ENCODE measurements at regions not wholly inside any gene's neighbourhood (a gene's known extent, or its start where the extent isn't known, plus 50 kb on each side); places are given as distances from the start of the nearest gene placed in this dataset.

GRCh38 chr4:59728496-59728895 lies 1471.6 kb upstream of the ADGRL3 start:
- no peak overlapping the region for H3K4me2 ChIP-seq (ENCODE audit: insufficient read depth, low read length)

GRCh38 chr4:59729321-59729720 lies 1470.8 kb upstream of the ADGRL3 start:
- H3K9me3 ChIP-seq (ENCODE audit: low read depth, low read length): peaks cover 2% of the 10 kb centered on the region
- H3K79me2 ChIP-seq (ENCODE audit: insufficient read depth, low read length): no peaks in the 10 kb centered on the region
- TF ChIP-seq CTCF (IDR thresholded peaks at IDR 0.05; ENCODE audit: extremely low read depth, low read depth, low read length): no peak
- H3K4me1 ChIP-seq (ENCODE audit: insufficient read depth, low read length): no peaks in the 10 kb centered on the region
- H3K36me3 ChIP-seq (ENCODE audit: insufficient read depth, low read length): no peaks in the 10 kb centered on the region
- H3K4me2 ChIP-seq (ENCODE audit: insufficient read depth, low read length): no peak overlapping the region
- no peaks in the 10 kb centered on the region for H4K20me1 ChIP-seq (ENCODE audit: insufficient read depth, low read length)
- no peak overlapping the region for H2AFZ ChIP-seq (ENCODE audit: low read length)
- no peak overlapping the region for H3K4me3 ChIP-seq (ENCODE audit: insufficient read depth, low read length)
- H3K27ac ChIP-seq (ENCODE audit: low read depth, low read length): no peak overlapping the region
- DNase-seq (ENCODE audit: insufficient read length, low spot score, missing footprints): no peak
- no peaks in the 10 kb centered on the region for H3K27me3 ChIP-seq (ENCODE audit: insufficient read depth, low read length)

More at GRCh38 chr4:59728496-59728895, 1471.6 kb upstream of the ADGRL3 start:
- peaks cover 2% of the 10 kb centered on the region for H3K9me3 ChIP-seq (ENCODE audit: low read depth, low read length)
- no peaks in the 10 kb centered on the region for H4K20me1 ChIP-seq (ENCODE audit: insufficient read depth, low read length)
- H3K27ac ChIP-seq (ENCODE audit: low read depth, low read length): no peak overlapping the region
- H2AFZ ChIP-seq (ENCODE audit: low read length): no peak overlapping the region
- no peaks in the 10 kb centered on the region for H3K79me2 ChIP-seq (ENCODE audit: insufficient read depth, low read length)
- no peaks in the 10 kb centered on the region for H3K36me3 ChIP-seq (ENCODE audit: insufficient read depth, low read length)
- H3K27me3 ChIP-seq (ENCODE audit: insufficient read depth, low read length): no peaks in the 10 kb centered on the region
- TF ChIP-seq CTCF (IDR thresholded peaks at IDR 0.05; ENCODE audit: extremely low read depth, low read depth, low read length): no peak
- H3K4me1 ChIP-seq (ENCODE audit: insufficient read depth, low read length): no peaks in the 10 kb centered on the region
- DNase-seq (ENCODE audit: insufficient read length, low spot score, missing footprints): no peak
- H3K4me3 ChIP-seq (ENCODE audit: insufficient read depth, low read length): no peak overlapping the region

GRCh38 chr4:59748433-59748832 lies 1451.7 kb upstream of the ADGRL3 start:
- no peaks in the 10 kb centered on the region for H3K79me2 ChIP-seq (ENCODE audit: insufficient read depth, low read length)
- no peak for TF ChIP-seq CTCF (IDR thresholded peaks at IDR 0.05; ENCODE audit: extremely low read depth, low read depth, low read length)
- no peak overlapping the region for H3K27ac ChIP-seq (ENCODE audit: low read depth, low read length)
- H3K4me2 ChIP-seq (ENCODE audit: insufficient read depth, low read length): no peak overlapping the region
- H3K4me1 ChIP-seq (ENCODE audit: insufficient read depth, low read length): no peaks in the 10 kb centered on the region
- no peak overlapping the region for H2AFZ ChIP-seq (ENCODE audit: low read length)
- no peaks in the 10 kb centered on the region for H4K20me1 ChIP-seq (ENCODE audit: insufficient read depth, low read length)
- no peaks in the 10 kb centered on the region for H3K9me3 ChIP-seq (ENCODE audit: low read depth, low read length)
- no peak overlapping the region for H3K4me3 ChIP-seq (ENCODE audit: insufficient read depth, low read length)
- no peak for DNase-seq (ENCODE audit: insufficient read length, low spot score, missing footprints)
- H3K36me3 ChIP-seq (ENCODE audit: insufficient read depth, low read length): no peaks in the 10 kb centered on the region
- no peaks in the 10 kb centered on the region for H3K27me3 ChIP-seq (ENCODE audit: insufficient read depth, low read length)

- no peak for TF ChIP-seq CTCF (IDR thresholded peaks at IDR 0.05; ENCODE audit: extremely low read depth, low read depth, low read length)
- peaks cover 3% of the 10 kb centered on the region for H3K9me3 ChIP-seq (ENCODE audit: low read depth, low read length)
- no peak for DNase-seq (ENCODE audit: insufficient read length, low spot score, missing footprints)
Measured at GRCh38 chr4:59759082-59759825, 1440.9 kb upstream of the ADGRL3 start.

More at GRCh38 chr4:59759082-59759825, 1440.9 kb upstream of the ADGRL3 start:
- Histone ChIP-seq H3K4me1 (ENCODE audit: insufficient read depth, low read length) (no peaks in the 10 kb centered on the region), H3K27ac (ENCODE audit: low read depth, low read length) (no peak overlapping the region), H3K4me2 (ENCODE audit: insufficient read depth, low read length) (no peak overlapping the region), H3K79me2 (ENCODE audit: insufficient read depth, low read length) (no peaks in the 10 kb centered on the region), H3K27me3 (ENCODE audit: insufficient read depth, low read length) (no peaks in the 10 kb centered on the region), H3K36me3 (ENCODE audit: insufficient read depth, low read length) (no peaks in the 10 kb centered on the region), H3K4me3 (ENCODE audit: insufficient read depth, low read length) (no peak overlapping the region), H2AFZ (ENCODE audit: low read length) (no peak overlapping the region), H4K20me1 (ENCODE audit: insufficient read depth, low read length) (no peaks in the 10 kb centered on the region)

Measured in osteoblast (primary cell).